Mesodermal cell (in vitro differentiated cells): ENCODE measurements at regions not wholly inside any gene's neighbourhood (a gene's known extent, or its start where the extent isn't known, plus 50 kb on each side); places are given as distances from the start of the nearest gene placed in this dataset.

Experiments used
- H3K27ac ChIP-seq: 2 replicates; pipeline ENCODE4 v1.7.0; 2013; ENCODE audit warnings: mild to moderate bottlenecking, low read depth, low read length, moderate library complexity; ENCODE audit not compliant: severe bottlenecking
- H3K36me3 ChIP-seq: 2 replicates; pipeline ENCODE4 v1.7.1; 2013; ENCODE audit warnings: mild to moderate bottlenecking, low read length, moderate library complexity; ENCODE audit not compliant: control insufficient read depth, insufficient read depth
- H3K4me1 ChIP-seq: one replicate; pipeline ENCODE4 v1.7.1; 2013; ENCODE audit warnings: mild to moderate bottlenecking, low read length; ENCODE audit not compliant: insufficient read depth, control insufficient read depth, poor library complexity, severe bottlenecking
- H3K4me3 ChIP-seq: 2 replicates; pipeline ENCODE4 v1.7.0; 2013; ENCODE audit warnings: low read length, control low read depth, mild to moderate bottlenecking; ENCODE audit not compliant: insufficient read depth, poor library complexity, severe bottlenecking; ENCODE audit errors: extremely low read depth
- H3K9me3 ChIP-seq: 2 replicates; pipeline ENCODE4 v1.7.1; 2013; ENCODE audit warnings: mild to moderate bottlenecking, low read length, moderate library complexity; ENCODE audit not compliant: control insufficient read depth
- WGBS, 2 experiments: methylation state at CpG; one replicate each; pipeline ENCODE4 v1.1.5; 2013; ENCODE audit warnings: missing lambda C conversion rate in 2 of 2; ENCODE audit not compliant: insufficient coverage in 2 of 2; 5-methylcytosine and 5-hydroxymethylcytosine counted together

GRCh38 chr2:125456693-125457363, 1199.1 kb upstream of the GYPC start:
- Histone ChIP-seq H3K4me1 (no peaks in the 10 kb centered on the region), H3K9me3 (no peaks in the 10 kb centered on the region), H3K27ac (no peak overlapping the region), H3K36me3 (no peaks in the 10 kb centered on the region), H3K4me3 (no peak overlapping the region)
- WGBS, 2 experiments: 60 to 83% methylated on average over 1 to 2 of the region's 3 CpGs

GRCh38 chr2:125471963-125472362, 1184.0 kb upstream of the GYPC start:
- Histone ChIP-seq H3K36me3 (no peaks in the 10 kb centered on the region), H3K9me3 (no peaks in the 10 kb centered on the region), H3K4me3 (no peak overlapping the region), H3K27ac (no peak overlapping the region), H3K4me1 (no peaks in the 10 kb centered on the region)
- 82% methylated on average over 7 to 9 of the region's 12 CpGs for WGBS, 2 experiments

- H3K36me3 ChIP-seq: no peaks in the 10 kb centered on the region
- no peaks in the 10 kb centered on the region for H3K9me3 ChIP-seq
- no peaks in the 10 kb centered on the region for H3K4me1 ChIP-seq
- 89 to 95% methylated on average over 12 to 18 of the region's 24 CpGs for WGBS, 2 experiments
- no peak overlapping the region for H3K27ac ChIP-seq
- H3K4me3 ChIP-seq: no peak overlapping the region
Observed at GRCh38 chr2:125479143-125479636, 1176.8 kb upstream of the GYPC start.

GRCh38 chr2:125490308-125490707, 1165.7 kb upstream of the GYPC start:
- Histone ChIP-seq H3K4me3 (no peak overlapping the region), H3K27ac (no peak overlapping the region), H3K36me3 (no peaks in the 10 kb centered on the region), H3K4me1 (no peaks in the 10 kb centered on the region), H3K9me3 (no peaks in the 10 kb centered on the region)
- no CpG with 5 or more reads among the region's 4 CpGs for WGBS, 2 experiments

GRCh38 chr2:125491663-125492062, 1164.3 kb upstream of the GYPC start:
- H3K36me3 ChIP-seq: no peaks in the 10 kb centered on the region
- H3K4me3 ChIP-seq: no peak overlapping the region
- WGBS, 2 experiments: no CpG with 5 or more reads among the region's 3 CpGs
- no peaks in the 10 kb centered on the region for H3K4me1 ChIP-seq
- no peak overlapping the region for H3K27ac ChIP-seq
- H3K9me3 ChIP-seq: no peaks in the 10 kb centered on the region

- H3K4me3 ChIP-seq: no peak overlapping the region
- H3K9me3 ChIP-seq: no peaks in the 10 kb centered on the region
- H3K27ac ChIP-seq: no peak overlapping the region
- WGBS, 2 experiments: no CpG with 5 or more reads among the region's 1 CpG
- no peaks in the 10 kb centered on the region for H3K36me3 ChIP-seq
- no peaks in the 10 kb centered on the region for H3K4me1 ChIP-seq
Observed at GRCh38 chr2:125512313-125512712, 1143.6 kb upstream of the GYPC start.

GRCh38 chr2:125516496-125517109, 1139.4 kb upstream of the GYPC start:
- no peaks in the 10 kb centered on the region for H3K36me3 ChIP-seq
- H3K4me1 ChIP-seq: no peaks in the 10 kb centered on the region
- WGBS, 2 experiments: 46 to 52% methylated on average over 2 to 3 of the region's 3 CpGs
- H3K27ac ChIP-seq: no peak overlapping the region
- H3K9me3 ChIP-seq: no peaks in the 10 kb centered on the region
- no peak overlapping the region for H3K4me3 ChIP-seq

- no peaks in the 10 kb centered on the region for H3K9me3 ChIP-seq
- no peaks in the 10 kb centered on the region for H3K4me1 ChIP-seq
- peak overlapping the region; percentile 7 for H3K27ac ChIP-seq
- H3K36me3 ChIP-seq: no peaks in the 10 kb centered on the region
- H3K4me3 ChIP-seq: no peak overlapping the region
- WGBS, 2 experiments: 64 to 82% methylated on average over 3 to 5 of the region's 5 CpGs
Observed at GRCh38 chr2:125526093-125526492, 1129.9 kb upstream of the GYPC start.

GRCh38 chr2:125535089-125535488, 1120.9 kb upstream of the GYPC start:
- H3K4me3 ChIP-seq: no peak overlapping the region
- WGBS, 2 experiments: no CpG with 5 or more reads among the region's 1 CpG
- no peaks in the 10 kb centered on the region for H3K4me1 ChIP-seq
- H3K27ac ChIP-seq: no peak overlapping the region
- no peaks in the 10 kb centered on the region for H3K9me3 ChIP-seq
- H3K36me3 ChIP-seq: no peaks in the 10 kb centered on the region

- no peak overlapping the region for H3K27ac ChIP-seq
- no peaks in the 10 kb centered on the region for H3K36me3 ChIP-seq
- no peak overlapping the region for H3K4me3 ChIP-seq
- H3K9me3 ChIP-seq: no peaks in the 10 kb centered on the region
- H3K4me1 ChIP-seq: no peaks in the 10 kb centered on the region
- 67 to 100% methylated on average over 1 of the region's 1 CpG for WGBS, 2 experiments
Observed at GRCh38 chr2:125543968-125544514, 1111.9 kb upstream of the GYPC start.

- WGBS, 2 experiments: no CpG with 5 or more reads among the region's 1 CpG
- Histone ChIP-seq H3K4me1 (peaks cover 3% of the 10 kb centered on the region), H3K9me3 (no peaks in the 10 kb centered on the region), H3K4me3 (no peak overlapping the region), H3K36me3 (no peaks in the 10 kb centered on the region), H3K27ac (no peak overlapping the region)
Observed at GRCh38 chr2:125553768-125554167, 1102.2 kb upstream of the GYPC start.
